Endometrium (tissue), 2 donors: ENCODE measurements at regions not wholly inside any gene's neighbourhood (a gene's known extent, or its start where the extent isn't known, plus 50 kb on each side); places are given as distances from the start of the nearest gene placed in this dataset.
"Not testable (repeated sequence)": the region's sequence is repeated elsewhere in the genome, so short reads cannot be mapped to it uniquely, and the experiment has no call there.

Experiments used
- FAIRE-seq: peaks from 2 replicates; lab custom pipeline; 2012; peaks lifted over from hg19 to GRCh38; lab: Jason Lieb, UNC
- donor health status: control.
- donor health status: control.

- FAIRE-seq = no peak
These were observed 226.7 kb upstream of the ALCAM start for GRCh38 chr3:105139881-105140560.

GRCh38 chr3:105140899-105141367, 225.8 kb upstream of the ALCAM start:
- FAIRE-seq = no peak

- FAIRE-seq = no peak
These were observed 221.9 kb upstream of the ALCAM start for GRCh38 chr3:105144837-105145236.

- FAIRE-seq = no peak
These were observed 221.2 kb upstream of the ALCAM start for GRCh38 chr3:105145511-105145910.

- FAIRE-seq = not testable (repeated sequence)
These were observed 217.5 kb upstream of the ALCAM start for GRCh38 chr3:105149197-105149596.

- no peak for FAIRE-seq
These were observed 213.7 kb upstream of the ALCAM start for GRCh38 chr3:105152987-105153386.

DNA sequence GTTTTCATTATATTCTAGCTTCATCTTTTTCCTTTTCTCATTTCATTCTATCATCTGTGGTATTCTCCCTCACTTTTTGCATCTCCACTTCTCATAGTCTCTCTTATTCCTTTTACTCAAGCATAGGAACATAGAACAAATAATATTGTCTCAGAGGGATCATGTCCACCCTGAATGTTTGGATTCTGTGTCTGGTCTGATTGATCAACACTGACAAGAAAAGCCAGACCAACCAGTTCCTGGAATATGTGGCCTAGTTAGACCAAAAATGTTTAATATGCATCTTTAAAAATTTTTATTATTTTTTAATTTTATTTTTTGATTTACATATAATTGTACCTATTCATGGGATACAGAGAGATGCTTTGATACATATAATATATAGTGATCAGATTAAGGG, 212.0 kb upstream of the ALCAM start:
- FAIRE-seq = no peak

- FAIRE-seq = no peak
These were observed 209.5 kb upstream of the ALCAM start for GRCh38 chr3:105157067-105157765.

- FAIRE-seq = no peak
These were observed 209.0 kb upstream of the ALCAM start for GRCh38 chr3:105157766-105158085.

DNA sequence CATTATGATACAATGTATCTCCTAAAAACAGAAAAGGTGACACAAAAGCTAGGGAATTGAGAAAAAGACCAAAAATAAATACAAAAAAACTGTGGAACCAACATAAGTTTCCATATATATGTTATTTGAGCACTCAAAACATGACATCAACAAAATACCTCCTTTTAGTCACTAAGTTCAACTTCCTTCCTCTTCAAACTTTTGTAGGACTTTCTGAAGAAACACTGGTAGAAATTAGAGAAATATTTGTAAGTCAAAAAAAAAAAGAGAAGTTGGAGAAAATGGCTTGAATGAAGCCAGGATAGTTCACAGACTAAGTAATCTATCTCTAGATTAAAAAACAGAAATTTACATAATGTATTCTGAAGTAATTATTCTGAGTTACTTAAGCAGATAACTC, 208.4 kb upstream of the ALCAM start:
- FAIRE-seq = no peak

GRCh38 chr3:105162448-105162847, 204.3 kb upstream of the ALCAM start:
- FAIRE-seq = no peak

DNA sequence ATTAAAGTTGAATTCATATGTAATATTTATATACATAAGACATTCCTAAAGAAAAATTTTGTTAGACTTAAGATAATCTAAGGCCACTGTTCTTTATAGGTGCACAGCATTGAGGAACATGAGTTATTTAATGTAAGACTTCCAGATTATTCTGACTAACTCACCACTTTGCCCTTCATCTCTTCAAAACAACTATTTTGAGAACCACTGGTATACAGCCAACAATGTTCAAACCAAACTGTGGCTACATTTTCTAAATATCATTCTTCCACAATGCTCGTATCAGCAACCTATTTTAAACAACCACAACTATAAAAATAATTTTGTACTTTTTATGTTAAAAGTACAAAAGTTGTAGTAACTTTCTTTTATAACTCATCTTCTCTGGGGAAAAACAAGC, 199.8 kb upstream of the ALCAM start:
- no peak for FAIRE-seq

- FAIRE-seq = no peak
These were observed 196.3 kb upstream of the ALCAM start for GRCh38 chr3:105170423-105170822.

- no peak for FAIRE-seq
These were observed 192.6 kb upstream of the ALCAM start for GRCh38 chr3:105174017-105174615.

GRCh38 chr3:105177576-105177975, 189.1 kb upstream of the ALCAM start:
- FAIRE-seq = no peak

DNA sequence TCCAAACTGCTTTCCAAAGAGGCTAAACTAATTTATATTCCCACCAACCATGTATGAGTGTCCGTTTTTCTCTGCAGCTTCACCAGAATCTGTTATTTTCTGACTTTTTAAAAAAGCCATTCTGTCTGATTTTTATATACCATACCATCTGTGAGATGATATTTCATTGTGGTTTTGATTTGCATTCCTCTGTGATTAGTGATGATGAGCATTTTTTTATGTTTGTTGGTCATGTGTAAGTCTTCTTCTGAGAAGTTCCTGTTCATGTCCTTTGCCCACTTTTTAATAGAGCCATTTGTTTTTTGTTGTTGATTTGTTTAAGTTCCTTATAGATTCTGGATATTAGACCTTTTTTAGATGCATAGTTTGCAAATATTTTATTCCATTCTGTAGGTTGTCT, 179.4 kb upstream of the ALCAM start:
- FAIRE-seq = no peak

DNA sequence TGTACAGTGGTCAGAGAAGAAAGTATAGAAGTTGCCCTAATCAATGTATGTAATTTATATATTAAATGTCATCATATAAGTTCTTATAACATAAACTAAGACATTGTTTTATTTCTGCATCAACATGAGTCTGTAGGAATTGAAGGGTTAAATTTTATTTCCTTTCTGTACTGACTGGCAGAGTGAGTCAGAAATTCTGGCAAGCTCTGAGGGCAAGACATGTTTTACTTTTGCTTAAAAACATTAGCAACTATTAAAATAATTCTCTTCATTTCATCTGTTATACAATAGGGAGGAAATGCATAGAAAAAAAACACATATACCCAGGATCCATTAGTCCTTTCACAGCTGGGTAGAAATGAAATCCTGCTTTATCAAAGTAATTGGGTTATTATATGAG, 171.4 kb upstream of the ALCAM start:
- FAIRE-seq = peak; percentile 45

GRCh38 chr3:105197863-105198262, 168.8 kb upstream of the ALCAM start:
- FAIRE-seq = no peak

DNA sequence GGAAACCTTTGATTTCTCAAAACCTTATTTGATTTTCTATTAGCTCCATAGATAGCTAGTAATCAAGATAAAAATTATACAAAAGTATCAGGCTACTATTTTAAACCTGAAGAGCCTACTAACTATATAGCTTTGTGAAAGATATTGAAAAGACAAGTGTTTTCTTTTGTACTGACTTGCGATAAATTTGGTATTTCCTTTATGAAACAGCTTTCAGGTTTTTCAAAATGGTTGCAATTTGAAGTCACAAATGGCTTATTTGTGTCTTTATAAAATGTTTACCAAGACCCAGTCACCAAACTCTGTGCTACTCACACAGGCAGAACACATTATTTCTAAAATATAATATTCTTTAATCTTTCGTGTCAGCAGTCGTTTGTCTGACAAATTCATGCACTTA, 167.5 kb upstream of the ALCAM start:
- FAIRE-seq = no peak

DNA sequence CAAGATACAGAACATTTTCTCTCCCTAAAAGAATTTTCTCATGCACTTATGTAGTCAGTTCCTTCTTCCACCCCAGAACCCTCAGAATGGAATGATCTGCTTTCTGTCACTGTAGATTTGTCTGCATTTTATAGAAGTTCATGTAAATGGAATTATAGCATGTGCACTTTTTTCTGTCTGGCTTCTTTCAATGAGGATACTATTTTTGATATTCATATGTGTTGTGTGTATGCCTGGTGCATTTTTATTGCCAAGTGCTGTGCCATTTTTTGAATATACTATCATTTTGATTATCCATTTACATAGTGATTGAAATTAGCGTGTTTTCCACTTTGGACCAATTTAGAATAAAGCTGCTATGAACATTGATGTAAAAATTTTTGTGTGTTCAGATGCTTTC, 156.6 kb upstream of the ALCAM start:
- FAIRE-seq = no peak

- FAIRE-seq = no peak
These were observed 152.1 kb upstream of the ALCAM start for GRCh38 chr3:105214590-105214989.

GRCh38 chr3:105222568-105223093, 144.1 kb upstream of the ALCAM start:
- no peak for FAIRE-seq

GRCh38 chr3:105223815-105224214, 142.9 kb upstream of the ALCAM start:
- no peak for FAIRE-seq
